ENCODE measurements at regions not wholly inside any gene's neighbourhood (a gene's known extent, or its start where the extent isn't known, plus 50 kb on each side); places are given as distances from the start of the nearest gene placed in this dataset.

- no peak for DNase-seq (ENCODE audit: low read depth)
- H3K4me3 ChIP-seq (ENCODE audit: low read depth, low read length) = no peak overlapping the region
- no peak for TF ChIP-seq POLR2A (IDR thresholded peaks at IDR 0.05; ENCODE audit: extremely low read depth, insufficient read length)
These were observed 323.8 kb upstream of the AZI2 start for GRCh38 chr3:28672406-28672805.

- no peak for TF ChIP-seq MAX (IDR thresholded peaks at IDR 0.05; ENCODE audit: low read depth, low read length)
- TF ChIP-seq CTCF (IDR thresholded peaks at IDR 0.05; ENCODE audit: low read depth, low read length) = no peak
- TF ChIP-seq MYC (IDR thresholded peaks at IDR 0.05; ENCODE audit: low read depth, low read length) = no peak
- TF ChIP-seq POLR2A (IDR thresholded peaks at IDR 0.05; ENCODE audit: extremely low read depth, insufficient read length) = no peak
- DNase-seq (ENCODE audit: low read depth) = no peak
- H3K4me3 ChIP-seq (ENCODE audit: low read depth, low read length) = no peak overlapping the region
These were observed 324.8 kb upstream of the AZI2 start for GRCh38 chr3:28673446-28673845.

- no peak for DNase-seq (ENCODE audit: low read depth)
- TF ChIP-seq CTCF (IDR thresholded peaks at IDR 0.05; ENCODE audit: low read depth, low read length) (no peak), MYC (IDR thresholded peaks at IDR 0.05; ENCODE audit: low read depth, low read length) (no peak), POLR2A (IDR thresholded peaks at IDR 0.05; ENCODE audit: extremely low read depth, insufficient read length) (no peak), MAX (IDR thresholded peaks at IDR 0.05; ENCODE audit: low read depth, low read length) (no peak)
- no peak overlapping the region for H3K4me3 ChIP-seq (ENCODE audit: low read depth, low read length)
These were observed 325.6 kb upstream of the AZI2 start for GRCh38 chr3:28674212-28674611.

GRCh38 chr3:28677581-28677980 lies 329.0 kb upstream of the AZI2 start:
- TF ChIP-seq MYC (IDR thresholded peaks at IDR 0.05; ENCODE audit: low read depth, low read length) (no peak), MAX (IDR thresholded peaks at IDR 0.05; ENCODE audit: low read depth, low read length) (no peak), CTCF (IDR thresholded peaks at IDR 0.05; ENCODE audit: low read depth, low read length) (no peak), POLR2A (IDR thresholded peaks at IDR 0.05; ENCODE audit: extremely low read depth, insufficient read length) (no peak)
- no peak overlapping the region for H3K4me3 ChIP-seq (ENCODE audit: low read depth, low read length)
- no peak for DNase-seq (ENCODE audit: low read depth)

GRCh38 chr3:28678086-28678485 lies 329.5 kb upstream of the AZI2 start:
- no peak overlapping the region for H3K4me3 ChIP-seq (ENCODE audit: low read depth, low read length)
- DNase-seq (ENCODE audit: low read depth) = no peak
- TF ChIP-seq MYC (IDR thresholded peaks at IDR 0.05; ENCODE audit: low read depth, low read length) (no peak), MAX (IDR thresholded peaks at IDR 0.05; ENCODE audit: low read depth, low read length) (no peak), POLR2A (IDR thresholded peaks at IDR 0.05; ENCODE audit: extremely low read depth, insufficient read length) (no peak), CTCF (IDR thresholded peaks at IDR 0.05; ENCODE audit: low read depth, low read length) (no peak)

GRCh38 chr3:28680050-28680449 lies 331.4 kb upstream of the AZI2 start:
- TF ChIP-seq MAX (IDR thresholded peaks at IDR 0.05; ENCODE audit: low read depth, low read length) (no peak), CTCF (IDR thresholded peaks at IDR 0.05; ENCODE audit: low read depth, low read length) (no peak), MYC (IDR thresholded peaks at IDR 0.05; ENCODE audit: low read depth, low read length) (no peak), POLR2A (IDR thresholded peaks at IDR 0.05; ENCODE audit: extremely low read depth, insufficient read length) (no peak)
- no peak overlapping the region for H3K4me3 ChIP-seq (ENCODE audit: low read depth, low read length)
- DNase-seq (ENCODE audit: low read depth) = no peak
